K562 (cell line): ENCODE measurements at regions not wholly inside any gene's neighbourhood (a gene's known extent, or its start where the extent isn't known, plus 50 kb on each side); places are given as distances from the start of the nearest gene placed in this dataset.

ENCODE experiments used
- ATAC-seq: fragments of 200-7000 bp; cut with Tn5 transposase; 3 replicates; pipeline ENCODE4 v1.9.1; 2020; ENCODE audit warnings: moderate library complexity
- BruUV-seq: library from RNA; stranded (reverse); fragments of 400-500 nt; replicated peaks from 2 replicates; lab custom pipeline; 2021; lab: Mats Ljungman, UMichigan
- CTCF ChIA-PET: fragments of 300-600 bp; formaldehyde crosslinking; extraction: SDS; loops from one replicate; lab custom pipeline; 2021; ENCODE audit warnings: low intra/inter-chr PET ratio; lab: Yijun Ruan, JAX
- POLR2A ChIA-PET: fragments of 300-600, 350-650 bp; sonication (Branson Sonifier 250); formaldehyde crosslinking; extraction: SDS; loops from one replicate; lab custom pipeline; 2021; ENCODE audit warnings: antibody characterized with exemption, inconsistent platforms; lab: Yijun Ruan, JAX
- DNase-seq, 4 experiments: peaks; one replicate each; pipeline versions ENCODE4 v3.0.0 to v3.0.0-alpha.2; 2011 to 2018; ENCODE audit warnings: low spot score in 3 of 4, mixed read lengths in 3 of 4; ENCODE audit errors: extremely low read depth in 1 of 4
- FAIRE-seq: peaks from 2 replicates; lab custom pipeline; 2011; peaks lifted over from hg19 to GRCh38; lab: Jason Lieb, UNC
- H2AFZ ChIP-seq: 2 replicates; pipeline ENCODE4 v1.6.0; 2011; ENCODE audit warnings: low read depth, low read length, control low read depth, inconsistent platforms
- H3K27ac ChIP-seq: fragments of 200-600 bp; 3 replicates; pipeline ENCODE4 v1.8.0; 2011; ENCODE audit warnings: low read depth, mild to moderate bottlenecking, control low read depth, inconsistent platforms, low read length, moderate library complexity, mixed read lengths; ENCODE audit errors: extremely low read depth
- H3K27me3 ChIP-seq, 2 experiments: fragments of 300-600 bp in 1 of 2; 2 replicates in 1 of 2; 3 replicates in 1 of 2; pipeline versions ENCODE4 v1.6.0 to v1.8.0; 2011; ENCODE audit warnings: inconsistent platforms in 2 of 2, low read length in 2 of 2, mild to moderate bottlenecking in 1 of 2, mixed read lengths in 1 of 2, moderate library complexity in 1 of 2; ENCODE audit not compliant: control insufficient read depth in 2 of 2, insufficient read depth in 2 of 2
- H3K36me3 ChIP-seq: fragments of 300-600 bp; 3 replicates; pipeline ENCODE4 v1.8.0; 2011; ENCODE audit warnings: mild to moderate bottlenecking, low read length, inconsistent platforms; ENCODE audit not compliant: control insufficient read depth, insufficient read depth
- H3K4me1 ChIP-seq, 2 experiments: fragments of 200-600 bp in 1 of 2; replicated peaks in 1 of 2; 2 replicates in 1 of 2; 3 replicates in 1 of 2; pipeline versions ENCODE4 v1.5.1 to v1.8.0; 2011; ENCODE audit warnings: inconsistent platforms in 2 of 2, low read length in 2 of 2, mild to moderate bottlenecking in 1 of 2, mixed read lengths in 1 of 2, moderate library complexity in 1 of 2; ENCODE audit not compliant: control insufficient read depth in 2 of 2, insufficient read depth in 2 of 2
- H3K4me2 ChIP-seq: 2 replicates; pipeline ENCODE4 v1.6.1; 2011; ENCODE audit warnings: low read length, control low read depth, inconsistent platforms, mixed read lengths; ENCODE audit not compliant: insufficient read depth
- H3K4me3 ChIP-seq: fragments of 200-600 bp; sonication (generic), shearing (Covaris generic); 2 replicates; pipeline ENCODE4 v1.5.1; 2016; ENCODE audit warnings: control low read depth, inconsistent platforms
- H3K79me2 ChIP-seq: fragments of 200-600 bp; 3 replicates; pipeline ENCODE4 v1.8.0; 2011; ENCODE audit warnings: low read length, inconsistent platforms; ENCODE audit not compliant: control insufficient read depth, insufficient read depth
- H3K9ac ChIP-seq, 2 experiments: 2 replicates each; pipeline versions ENCODE4 v1.6.0 to v1.6.1; 2011; ENCODE audit warnings: low read depth in 2 of 2, low read length in 2 of 2, control low read depth in 1 of 2, inconsistent platforms in 1 of 2, mild to moderate bottlenecking in 1 of 2, mixed read lengths in 1 of 2; ENCODE audit not compliant: insufficient read depth in 1 of 2
- H3K9me1 ChIP-seq: one replicate; pipeline ENCODE4 v1.6.0; 2011; ENCODE audit warnings: inconsistent platforms, mild to moderate bottlenecking, low read length, moderate library complexity; ENCODE audit not compliant: control insufficient read depth, insufficient read depth
- H3K9me3 ChIP-seq: replicated peaks from 2 replicates; pipeline ENCODE4 v1.5.1; 2011; ENCODE audit warnings: low read depth, low read length, inconsistent platforms; ENCODE audit not compliant: control insufficient read depth, insufficient read depth
- H4K20me1 ChIP-seq: replicated peaks from 2 replicates; pipeline ENCODE4 v1.6.1; 2011; ENCODE audit warnings: low read length, inconsistent platforms, mixed read lengths; ENCODE audit not compliant: control insufficient read depth, insufficient read depth
- ILK ChIP-seq: fragments of 450-650 bp; IDR thresholded peaks from 2 replicates; pipeline ENCODE4 v1.6.1; 2016; ENCODE audit warnings: missing genetic modification characterization, low read depth, mild to moderate bottlenecking, missing compliant biosample characterization, moderate library complexity, borderline replicate concordance
- MECOM ChIP-seq: fragments of 250-450 bp; sonication (Bioruptor Pico); IDR thresholded peaks from 2 replicates; pipeline ENCODE4 v1.8.0; 2022; ENCODE audit warnings: inconsistent platforms
- TEAD2 ChIP-seq: fragments of 450-650 bp; IDR thresholded peaks from 2 replicates; pipeline ENCODE4 v1.6.1; 2016; ENCODE audit warnings: missing genetic modification characterization, control low read depth, missing compliant biosample characterization
- ZNF146 ChIP-seq: IDR thresholded peaks from one replicate; pipeline ENCODE4 v1.6.1; 2018; ENCODE audit warnings: missing compliant biosample characterization; ENCODE audit not compliant: unreplicated experiment
- ZNF436 ChIP-seq: fragments of 250-450, 450-650 bp; sonication (Bioruptor Pico); formaldehyde crosslinking; IDR thresholded peaks from 2 replicates; pipeline ENCODE4 v1.7.0; 2020; ENCODE audit warnings: mild to moderate bottlenecking
- WGBS: fragments of 100-300 bp; shearing (Covaris generic); methylation state at CpG from one replicate; pipeline ENCODE4 v1.1.6; 2016; ENCODE audit warnings: low coverage, mixed read lengths; ENCODE audit not compliant: insufficient coverage; ENCODE audit errors: missing lambda C conversion rate; 5-methylcytosine and 5-hydroxymethylcytosine counted together
- in situ Hi-C: fragments of 300-500 bp; cut with MboI; formaldehyde crosslinking; loops from 4 replicates; pipeline ENCODE4 v1.15.0; 2018; ENCODE audit warnings: inconsistent platforms, mixed read lengths
- intact Hi-C: fragments of 100-400 bp; cut with micrococcal nuclease; formaldehyde crosslinking; loops from 2 replicates; pipeline ENCODE4 v1.14.2; 2022
- TF ChIP-seq, protein P1 (sequence below): fragments of 250-450 bp; sonication (Bioruptor Pico); IDR thresholded peaks from 2 replicates; pipeline ENCODE4 v1.5.0; 2021
- TF ChIP-seq, protein P2 (sequence below), 2 experiments: fragments of 200-800 bp in 1 of 2; sonication (Bioruptor generic) in 1 of 2; sonication (generic) in 1 of 2; formaldehyde crosslinking in 1 of 2; IDR thresholded peaks in 1 of 2; conservative IDR thresholded peaks in 1 of 2; 2 replicates each; pipeline versions ENCODE4 v1.5.0 to v1.6.1; 2016 to 2020; ENCODE audit warnings: missing compliant biosample characterization in 1 of 2, missing genetic modification characterization in 1 of 2, missing genetic modification reagents in 1 of 2
- TF ChIP-seq, protein P3 (sequence below), 3 experiments: IDR thresholded peaks in 2 of 3; conservative IDR thresholded peaks in 1 of 3; 2 replicates each; pipeline ENCODE4 v1.5.1; 2011 to 2012; ENCODE audit warnings: low read length in 3 of 3, mild to moderate bottlenecking in 3 of 3, control low read depth in 2 of 3, improper control_type of control experiment in 1 of 3, inconsistent platforms in 1 of 3, low read depth in 1 of 3, mixed read lengths in 1 of 3, moderate library complexity in 1 of 3; ENCODE audit not compliant: insufficient read depth in 2 of 3
- TF ChIP-seq, protein P4 (sequence below): IDR thresholded peaks from 2 replicates; pipeline ENCODE4 v1.6.1; 2012; ENCODE audit warnings: low read depth, low read length, improper control_type of control experiment, borderline replicate concordance

DNA sequence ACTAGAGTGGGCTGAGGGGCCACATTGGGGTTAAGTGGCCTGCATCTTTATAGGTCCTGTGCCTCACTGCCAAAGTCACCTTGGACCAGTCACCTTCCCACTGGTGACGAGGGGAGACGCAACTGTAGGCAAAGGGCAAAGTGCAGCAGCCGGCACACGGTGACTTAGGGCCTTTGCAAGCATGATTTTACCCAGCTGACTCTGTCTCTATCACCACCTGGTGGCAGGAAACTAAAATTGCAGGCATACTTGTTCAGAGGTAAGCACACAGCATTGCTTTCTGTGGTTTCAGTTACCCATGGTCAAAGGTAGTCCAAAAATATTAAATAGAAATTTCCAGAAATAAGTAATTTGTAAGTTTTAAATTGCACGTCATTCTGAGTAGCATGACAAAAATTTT lies 1164.4 kb downstream of the BRD1 start:
- no peaks in the 10 kb centered on the region for H4K20me1 ChIP-seq
- intact Hi-C loops = no loop called here
- BruUV-seq = no TSS peak
- no peak overlapping the region for H3K4me3 ChIP-seq
- no peak overlapping the region for H2AFZ ChIP-seq
- in situ Hi-C loops = no loop called here
- FAIRE-seq (no peak), DNase-seq (peak; percentile 11 to 55 (median 38))
- H3K36me3 ChIP-seq = no peaks in the 10 kb centered on the region
- H3K27ac ChIP-seq = no peak overlapping the region
- H3K27me3 ChIP-seq = no peaks in the 10 kb centered on the region; a peak in 1 of 5 replicates
- WGBS = 8% methylated on average over 1 of the region's 5 CpGs
- POLR2A ChIA-PET = no interaction called here
- no peak overlapping the region for H3K4me2 ChIP-seq
- H3K79me2 ChIP-seq = no peaks in the 10 kb centered on the region
- TF ChIP-seq, protein P1, sequence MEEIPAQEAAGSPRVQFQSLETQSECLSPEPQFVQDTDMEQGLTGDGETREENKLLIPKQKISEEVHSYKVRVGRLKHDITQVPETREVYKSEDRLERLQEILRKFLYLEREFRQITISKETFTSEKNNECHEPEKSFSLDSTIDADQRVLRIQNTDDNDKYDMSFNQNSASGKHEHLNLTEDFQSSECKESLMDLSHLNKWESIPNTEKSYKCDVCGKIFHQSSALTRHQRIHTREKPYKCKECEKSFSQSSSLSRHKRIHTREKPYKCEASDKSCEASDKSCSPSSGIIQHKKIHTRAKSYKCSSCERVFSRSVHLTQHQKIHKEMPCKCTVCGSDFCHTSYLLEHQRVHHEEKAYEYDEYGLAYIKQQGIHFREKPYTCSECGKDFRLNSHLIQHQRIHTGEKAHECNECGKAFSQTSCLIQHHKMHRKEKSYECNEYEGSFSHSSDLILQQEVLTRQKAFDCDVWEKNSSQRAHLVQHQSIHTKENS (CRISPR knock-in tag) = no peak
- TF ChIP-seq ZNF146 (no peak), TEAD2 (tag) (no peak), ZNF436 (CRISPR knock-in tag) (no peak), MECOM (CRISPR knock-in tag) (no peak), ILK (tag) (no peak)
- TF ChIP-seq, protein P2, sequence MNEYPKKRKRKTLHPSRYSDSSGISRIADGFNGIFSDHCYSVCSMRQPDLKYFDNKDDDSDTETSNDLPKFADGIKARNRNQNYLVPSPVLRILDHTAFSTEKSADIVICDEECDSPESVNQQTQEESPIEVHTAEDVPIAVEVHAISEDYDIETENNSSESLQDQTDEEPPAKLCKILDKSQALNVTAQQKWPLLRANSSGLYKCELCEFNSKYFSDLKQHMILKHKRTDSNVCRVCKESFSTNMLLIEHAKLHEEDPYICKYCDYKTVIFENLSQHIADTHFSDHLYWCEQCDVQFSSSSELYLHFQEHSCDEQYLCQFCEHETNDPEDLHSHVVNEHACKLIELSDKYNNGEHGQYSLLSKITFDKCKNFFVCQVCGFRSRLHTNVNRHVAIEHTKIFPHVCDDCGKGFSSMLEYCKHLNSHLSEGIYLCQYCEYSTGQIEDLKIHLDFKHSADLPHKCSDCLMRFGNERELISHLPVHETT (CRISPR knock-in tag; conservative IDR thresholded peaks at IDR 0.05 in 1 of 2, IDR thresholded peaks at IDR 0.05 in 1 of 2) = no peak
- TF ChIP-seq, protein P3, sequence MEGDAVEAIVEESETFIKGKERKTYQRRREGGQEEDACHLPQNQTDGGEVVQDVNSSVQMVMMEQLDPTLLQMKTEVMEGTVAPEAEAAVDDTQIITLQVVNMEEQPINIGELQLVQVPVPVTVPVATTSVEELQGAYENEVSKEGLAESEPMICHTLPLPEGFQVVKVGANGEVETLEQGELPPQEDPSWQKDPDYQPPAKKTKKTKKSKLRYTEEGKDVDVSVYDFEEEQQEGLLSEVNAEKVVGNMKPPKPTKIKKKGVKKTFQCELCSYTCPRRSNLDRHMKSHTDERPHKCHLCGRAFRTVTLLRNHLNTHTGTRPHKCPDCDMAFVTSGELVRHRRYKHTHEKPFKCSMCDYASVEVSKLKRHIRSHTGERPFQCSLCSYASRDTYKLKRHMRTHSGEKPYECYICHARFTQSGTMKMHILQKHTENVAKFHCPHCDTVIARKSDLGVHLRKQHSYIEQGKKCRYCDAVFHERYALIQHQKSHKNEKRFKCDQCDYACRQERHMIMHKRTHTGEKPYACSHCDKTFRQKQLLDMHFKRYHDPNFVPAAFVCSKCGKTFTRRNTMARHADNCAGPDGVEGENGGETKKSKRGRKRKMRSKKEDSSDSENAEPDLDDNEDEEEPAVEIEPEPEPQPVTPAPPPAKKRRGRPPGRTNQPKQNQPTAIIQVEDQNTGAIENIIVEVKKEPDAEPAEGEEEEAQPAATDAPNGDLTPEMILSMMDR (IDR thresholded peaks at IDR 0.05 in 2 of 3, conservative IDR thresholded peaks at IDR 0.05 in 1 of 3; ENCODE audit: insufficient read depth in 2 of 3, low read depth in 1 of 3, low read length in 3 of 3) = peak; percentile 20 to 58 (median 29); a peak in 4 of 6 replicates
- TF ChIP-seq, protein P4, sequence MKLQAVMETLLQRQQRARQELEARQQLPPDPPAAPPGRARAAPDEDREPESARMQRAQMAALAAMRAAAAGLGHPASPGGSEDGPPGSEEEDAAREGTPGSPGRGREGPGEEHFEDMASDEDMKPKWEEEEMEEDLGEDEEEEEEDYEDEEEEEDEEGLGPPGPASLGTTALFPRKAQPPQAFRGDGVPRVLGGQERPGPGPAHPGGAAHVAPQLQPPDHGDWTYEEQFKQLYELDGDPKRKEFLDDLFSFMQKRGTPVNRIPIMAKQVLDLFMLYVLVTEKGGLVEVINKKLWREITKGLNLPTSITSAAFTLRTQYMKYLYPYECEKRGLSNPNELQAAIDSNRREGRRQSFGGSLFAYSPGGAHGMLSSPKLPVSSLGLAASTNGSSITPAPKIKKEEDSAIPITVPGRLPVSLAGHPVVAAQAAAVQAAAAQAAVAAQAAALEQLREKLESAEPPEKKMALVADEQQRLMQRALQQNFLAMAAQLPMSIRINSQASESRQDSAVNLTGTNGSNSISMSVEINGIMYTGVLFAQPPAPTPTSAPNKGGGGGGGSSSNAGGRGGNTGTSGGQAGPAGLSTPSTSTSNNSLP = no peak
- TF ChIP-seq, all 486 proteins: peak for 1
- Histone ChIP-seq H3K4me1 (no peaks in the 10 kb centered on the region), H3K9ac (no peak overlapping the region), H3K9me3 (no peaks in the 10 kb centered on the region), H3K9me1 (no peaks in the 10 kb centered on the region)
- CTCF ChIA-PET = no interaction called here
- ATAC-seq = no peak
